ENCODE measurements at regions not wholly inside any gene's neighbourhood (a gene's known extent, or its start where the extent isn't known, plus 50 kb on each side); places are given as distances from the start of the nearest gene placed in this dataset.
"Not testable (repeated sequence)": the region's sequence is repeated elsewhere in the genome, so short reads cannot be mapped to it uniquely, and the experiment has no call there.

- H3K36me3 ChIP-seq (ENCODE audit: control insufficient read depth, insufficient read depth, low read length): no peaks in the 10 kb centered on the region
- no peak overlapping the region for H3K4me3 ChIP-seq (replicated peaks; ENCODE audit: low read depth, low read length)
- no peaks in the 10 kb centered on the region; the same call in 1 of the 2 replicates for H3K27me3 ChIP-seq (replicated peaks; ENCODE audit: control insufficient read depth, insufficient read depth, low read length)
- no peak for TF ChIP-seq CTCF (IDR thresholded peaks at IDR 0.05; ENCODE audit: insufficient read depth, low read length, poor library complexity, severe bottlenecking)
- no peak for DNase-seq (ENCODE audit: extremely low read depth, insufficient read length)
Measured at GRCh38 chr6:859936-860335, 167.0 kb upstream of the EXOC2 start.

- no peak for DNase-seq (ENCODE audit: extremely low read depth, insufficient read length)
- TF ChIP-seq CTCF (IDR thresholded peaks at IDR 0.05; ENCODE audit: insufficient read depth, low read length, poor library complexity, severe bottlenecking): no peak
- no peak overlapping the region for H3K4me3 ChIP-seq (replicated peaks; ENCODE audit: low read depth, low read length)
- H3K27me3 ChIP-seq (replicated peaks; ENCODE audit: control insufficient read depth, insufficient read depth, low read length): no peaks in the 10 kb centered on the region; the same call in 1 of the 2 replicates
- no peaks in the 10 kb centered on the region for H3K36me3 ChIP-seq (ENCODE audit: control insufficient read depth, insufficient read depth, low read length)
Measured at GRCh38 chr6:854406-855118, 161.6 kb upstream of the EXOC2 start.

GRCh38 chr6:852216-852615 is 159.3 kb upstream of the EXOC2 start:
- not testable (repeated sequence) for DNase-seq (ENCODE audit: extremely low read depth, insufficient read length); H3K27me3 ChIP-seq (replicated peaks; ENCODE audit: control insufficient read depth, insufficient read depth, low read length); H3K4me3 ChIP-seq (replicated peaks; ENCODE audit: low read depth, low read length)

GRCh38 chr6:849075-849506 is 156.2 kb upstream of the EXOC2 start:
- no peaks in the 10 kb centered on the region for H3K27me3 ChIP-seq (replicated peaks; ENCODE audit: control insufficient read depth, insufficient read depth, low read length)
- no peak overlapping the region for H3K4me3 ChIP-seq (replicated peaks; ENCODE audit: low read depth, low read length)
- DNase-seq (ENCODE audit: extremely low read depth, insufficient read length): no peak
- H3K36me3 ChIP-seq (ENCODE audit: control insufficient read depth, insufficient read depth, low read length): no peaks in the 10 kb centered on the region
- no peak for TF ChIP-seq CTCF (IDR thresholded peaks at IDR 0.05; ENCODE audit: insufficient read depth, low read length, poor library complexity, severe bottlenecking)

More at GRCh38 chr6:852216-852615, 159.3 kb upstream of the EXOC2 start:
- H3K36me3 ChIP-seq (ENCODE audit: control insufficient read depth, insufficient read depth, low read length): not testable (repeated sequence)

GRCh38 chr6:845566-845965 is 152.6 kb upstream of the EXOC2 start:
- no peak for TF ChIP-seq CTCF (IDR thresholded peaks at IDR 0.05; ENCODE audit: insufficient read depth, low read length, poor library complexity, severe bottlenecking)
- DNase-seq (ENCODE audit: extremely low read depth, insufficient read length): no peak
- no peaks in the 10 kb centered on the region for H3K27me3 ChIP-seq (replicated peaks; ENCODE audit: control insufficient read depth, insufficient read depth, low read length)

GRCh38 chr6:845101-845500 is 152.2 kb upstream of the EXOC2 start:
- no peak for DNase-seq (ENCODE audit: extremely low read depth, insufficient read length)
- Histone ChIP-seq H3K4me3 (replicated peaks; ENCODE audit: low read depth, low read length) (no peak overlapping the region), H3K36me3 (ENCODE audit: control insufficient read depth, insufficient read depth, low read length) (no peaks in the 10 kb centered on the region), H3K27me3 (replicated peaks; ENCODE audit: control insufficient read depth, insufficient read depth, low read length) (no peaks in the 10 kb centered on the region)
- TF ChIP-seq CTCF (IDR thresholded peaks at IDR 0.05; ENCODE audit: insufficient read depth, low read length, poor library complexity, severe bottlenecking): no peak

More at GRCh38 chr6:845566-845965, 152.6 kb upstream of the EXOC2 start:
- H3K4me3 ChIP-seq (replicated peaks; ENCODE audit: low read depth, low read length): no peak overlapping the region
- H3K36me3 ChIP-seq (ENCODE audit: control insufficient read depth, insufficient read depth, low read length): no peaks in the 10 kb centered on the region
